Bronchial epithelial cell (primary cell): ENCODE measurements at regions not wholly inside any gene's neighbourhood (a gene's known extent, or its start where the extent isn't known, plus 50 kb on each side); places are given as distances from the start of the nearest gene placed in this dataset.
"Not testable (repeated sequence)": the region's sequence is repeated elsewhere in the genome, so short reads cannot be mapped to it uniquely, and the experiment has no call there.

Experiments used
- DNase-seq: peaks from one replicate; pipeline ENCODE4 v3.0.0-alpha.2; 2010; ENCODE audit warnings: low read depth
- FAIRE-seq: peaks from 2 replicates; lab custom pipeline; 2011; peaks lifted over from hg19 to GRCh38; lab: Jason Lieb, UNC
- H3K27me3 ChIP-seq: 2 replicates; pipeline ENCODE4 v1.5.1; 2011; ENCODE audit warnings: low read length; ENCODE audit not compliant: control insufficient read depth, insufficient read depth
- H3K36me3 ChIP-seq: 2 replicates; pipeline ENCODE4 v1.5.1; 2011; ENCODE audit warnings: low read length; ENCODE audit not compliant: control insufficient read depth, insufficient read depth
- H3K4me3 ChIP-seq: 2 replicates; pipeline ENCODE4 v1.5.1; 2011; ENCODE audit warnings: mild to moderate bottlenecking, low read depth, low read length, control low read depth
- TF ChIP-seq, protein P1 (sequence below): IDR thresholded peaks from 2 replicates; pipeline ENCODE4 v1.5.1; 2011; ENCODE audit warnings: mild to moderate bottlenecking, moderate library complexity, low read length, control low read depth, inconsistent platforms; ENCODE audit not compliant: insufficient read depth, severe bottlenecking

DNA sequence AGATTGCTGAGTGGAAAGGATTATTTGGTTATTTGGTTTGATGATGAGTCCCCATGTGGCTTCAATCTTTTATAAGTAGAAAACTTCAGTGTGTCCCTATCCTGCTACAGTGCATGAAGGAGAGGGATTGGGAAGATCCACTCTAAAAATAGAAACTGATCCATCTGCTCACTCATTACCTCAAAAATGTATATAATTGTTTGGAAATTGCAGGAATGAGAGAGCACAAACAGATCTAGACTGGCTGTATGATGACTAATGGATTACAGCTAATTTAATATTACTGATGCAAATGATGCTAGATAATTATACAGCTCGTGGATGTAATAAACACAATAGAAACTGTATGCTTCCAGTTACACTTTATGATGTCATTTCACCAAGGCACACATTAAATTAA lies 625.3 kb upstream of the PRR20A start:
- no peaks in the 10 kb centered on the region for H3K27me3 ChIP-seq
- no peak overlapping the region for H3K4me3 ChIP-seq
- H3K36me3 ChIP-seq, result no peaks in the 10 kb centered on the region
- TF ChIP-seq, protein P1, sequence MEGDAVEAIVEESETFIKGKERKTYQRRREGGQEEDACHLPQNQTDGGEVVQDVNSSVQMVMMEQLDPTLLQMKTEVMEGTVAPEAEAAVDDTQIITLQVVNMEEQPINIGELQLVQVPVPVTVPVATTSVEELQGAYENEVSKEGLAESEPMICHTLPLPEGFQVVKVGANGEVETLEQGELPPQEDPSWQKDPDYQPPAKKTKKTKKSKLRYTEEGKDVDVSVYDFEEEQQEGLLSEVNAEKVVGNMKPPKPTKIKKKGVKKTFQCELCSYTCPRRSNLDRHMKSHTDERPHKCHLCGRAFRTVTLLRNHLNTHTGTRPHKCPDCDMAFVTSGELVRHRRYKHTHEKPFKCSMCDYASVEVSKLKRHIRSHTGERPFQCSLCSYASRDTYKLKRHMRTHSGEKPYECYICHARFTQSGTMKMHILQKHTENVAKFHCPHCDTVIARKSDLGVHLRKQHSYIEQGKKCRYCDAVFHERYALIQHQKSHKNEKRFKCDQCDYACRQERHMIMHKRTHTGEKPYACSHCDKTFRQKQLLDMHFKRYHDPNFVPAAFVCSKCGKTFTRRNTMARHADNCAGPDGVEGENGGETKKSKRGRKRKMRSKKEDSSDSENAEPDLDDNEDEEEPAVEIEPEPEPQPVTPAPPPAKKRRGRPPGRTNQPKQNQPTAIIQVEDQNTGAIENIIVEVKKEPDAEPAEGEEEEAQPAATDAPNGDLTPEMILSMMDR, result no peak
- no peak for FAIRE-seq
- peak; percentile 78 for DNase-seq

DNA sequence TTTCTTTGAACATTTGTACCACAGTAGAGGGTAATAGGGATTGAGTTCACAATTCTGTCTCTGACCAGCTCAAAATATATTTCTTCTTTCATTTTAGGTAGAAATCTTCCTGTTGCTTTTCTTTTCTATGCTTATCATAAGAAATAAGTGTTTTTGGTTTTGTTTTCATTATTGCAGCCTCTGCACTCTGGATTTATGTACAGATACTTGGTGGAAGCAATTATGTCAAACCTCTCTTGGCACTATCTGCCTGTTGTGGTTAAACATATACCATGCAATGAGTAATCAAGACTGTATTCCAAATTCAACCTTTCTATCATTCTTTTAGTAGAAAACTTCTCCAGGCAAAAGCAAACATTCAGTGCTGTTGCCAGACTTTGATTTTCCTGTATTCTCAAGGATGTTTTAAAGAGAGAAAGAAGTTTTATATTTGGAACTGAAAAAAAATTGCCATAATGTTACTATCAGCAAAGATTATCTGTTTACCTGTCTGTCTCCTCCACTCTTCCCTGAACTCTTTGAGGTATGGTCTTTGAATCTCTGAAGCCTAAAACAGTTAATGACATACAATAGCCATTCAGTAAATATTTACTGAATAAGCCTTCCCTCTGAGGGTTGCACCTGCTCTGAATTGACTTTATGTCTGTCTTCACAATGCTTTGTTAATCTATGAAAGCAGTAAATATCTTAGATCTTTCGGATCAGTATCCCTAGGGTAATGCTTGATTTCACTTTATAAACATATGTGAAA lies 612.5 kb upstream of the PRR20A start:
- DNase-seq (no peak), FAIRE-seq (no peak)
- TF ChIP-seq, protein P1, result no peak
- Histone ChIP-seq H3K36me3 (no peaks in the 10 kb centered on the region), H3K4me3 (no peak overlapping the region), H3K27me3 (no peaks in the 10 kb centered on the region)

DNA sequence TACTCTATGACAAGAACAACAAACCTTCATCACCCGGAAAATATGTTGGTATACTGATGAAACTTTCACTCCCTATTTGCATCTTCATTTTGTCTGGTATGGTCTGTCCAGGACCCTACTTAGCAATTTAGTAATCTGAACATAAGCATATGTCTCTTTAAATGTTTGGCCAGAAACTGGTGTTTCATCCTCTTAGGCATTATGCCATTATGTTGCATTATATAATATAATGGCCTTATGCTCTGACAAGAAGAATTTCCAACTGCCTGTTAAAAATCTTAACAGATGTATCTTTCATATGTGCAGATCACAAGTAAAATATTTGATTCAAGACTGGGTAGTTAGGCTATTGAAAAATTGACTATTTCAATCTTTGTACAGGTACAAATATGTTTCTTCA lies 610.6 kb upstream of the PRR20A start:
- FAIRE-seq, result no peak

DNA sequence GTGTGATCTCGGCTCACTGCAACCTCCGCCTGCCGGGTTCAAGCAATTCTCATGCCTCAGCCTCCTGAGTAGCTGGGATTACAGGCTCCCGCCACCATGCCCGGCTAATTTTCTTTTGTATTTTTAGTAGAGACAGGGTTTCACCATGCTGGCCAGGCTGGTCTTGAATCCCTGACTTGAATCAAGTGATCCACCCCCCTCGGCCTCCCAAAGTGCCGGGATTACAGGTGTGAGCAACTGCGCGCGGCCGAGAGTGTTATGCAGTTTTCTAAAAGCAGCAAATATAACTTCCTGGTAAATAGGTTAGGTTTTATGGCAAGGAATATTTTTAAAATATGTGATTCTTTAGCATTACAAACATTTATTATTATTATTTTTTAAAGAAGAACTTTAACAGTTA lies 592.8 kb upstream of the PRR20A start:
- H3K4me3 ChIP-seq, H3K36me3 ChIP-seq, FAIRE-seq, H3K27me3 ChIP-seq, DNase-seq: not testable (repeated sequence)

More for the DNA sequence above, 610.6 kb upstream of the PRR20A start:
- TF ChIP-seq, protein P1, result no peak
- Histone ChIP-seq H3K4me3 (no peak overlapping the region), H3K27me3 (no peaks in the 10 kb centered on the region), H3K36me3 (no peaks in the 10 kb centered on the region)
- no peak for DNase-seq

DNA sequence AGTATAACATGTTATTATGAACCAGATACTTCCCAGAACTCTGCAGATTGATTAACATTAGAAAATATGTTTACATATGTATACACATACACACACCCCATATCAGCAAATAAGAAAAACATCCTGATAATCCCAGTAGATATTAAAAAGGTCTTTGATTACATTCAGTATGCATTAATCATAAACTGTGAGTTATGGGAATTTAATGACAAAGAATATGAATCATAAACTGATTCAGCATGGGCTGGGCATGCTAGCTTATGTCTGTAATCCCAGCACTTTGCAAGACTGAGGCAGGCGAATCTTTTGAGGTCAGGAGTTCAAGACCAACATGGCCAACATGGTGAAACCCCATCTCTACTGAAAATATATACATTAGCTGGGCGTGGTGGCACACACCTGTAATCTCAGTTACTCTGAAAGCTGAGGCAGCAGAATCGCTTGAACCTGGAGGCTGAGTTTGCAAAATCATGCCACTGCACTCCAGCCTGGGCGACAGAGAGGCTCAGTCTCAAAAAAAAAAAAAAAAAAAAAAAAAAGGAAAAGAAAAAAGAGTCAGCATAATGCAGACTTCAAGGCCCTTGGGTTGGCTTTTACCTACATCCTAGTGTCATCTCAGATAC lies 581.9 kb upstream of the PRR20A start:
- TF ChIP-seq, protein P1, result no peak
- H3K4me3 ChIP-seq, result no peak overlapping the region
- H3K36me3 ChIP-seq, result no peaks in the 10 kb centered on the region
- no peaks in the 10 kb centered on the region for H3K27me3 ChIP-seq
- peak; percentile 81 for DNase-seq
- FAIRE-seq, result no peak

DNA sequence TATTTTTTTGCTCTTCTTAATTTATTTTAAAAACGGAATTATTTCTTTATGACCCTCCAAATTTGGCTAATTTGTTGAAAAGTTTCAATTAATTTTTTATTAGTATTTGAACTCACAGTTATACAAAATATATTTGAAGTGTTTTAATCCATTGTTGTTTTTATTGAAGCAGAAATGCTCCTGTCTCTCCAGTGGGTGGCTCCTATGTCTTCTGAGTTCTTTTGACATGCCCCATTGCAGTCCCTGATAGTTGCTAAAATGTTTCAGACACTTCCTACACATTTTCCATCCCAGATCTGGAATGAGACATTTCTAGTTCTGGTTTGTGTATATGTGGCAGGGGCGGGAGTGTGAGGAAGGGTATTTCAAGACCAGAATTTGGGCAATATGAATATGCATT lies 579.4 kb upstream of the PRR20A start:
- FAIRE-seq, result no peak
- no peak overlapping the region for H3K4me3 ChIP-seq
- H3K27me3 ChIP-seq, result no peaks in the 10 kb centered on the region
- H3K36me3 ChIP-seq, result no peaks in the 10 kb centered on the region
- TF ChIP-seq, protein P1, result peak; percentile 38
- DNase-seq, result peak; percentile 33
